Suprapubic skin (tissue), 4 donors: ENCODE measurements at regions not wholly inside any gene's neighbourhood (a gene's known extent, or its start where the extent isn't known, plus 50 kb on each side); places are given as distances from the start of the nearest gene placed in this dataset.

Source experiments
- DNase-seq, 2 donors: peaks; one replicate each; pipeline ENCODE4 v3.0.0-alpha.2; 2019; ENCODE audit warnings: low spot score in 2 of 2
- H3K27ac ChIP-seq: fragments of 200-600 bp; sonication (generic); one replicate; pipeline ENCODE4 v1.5.1; 2019
- H3K27me3 ChIP-seq: fragments of 200-600 bp; sonication (generic); one replicate; pipeline ENCODE4 v1.5.1; 2019
- H3K36me3 ChIP-seq: fragments of 200-600 bp; sonication (generic); one replicate; pipeline ENCODE4 v1.5.1; 2019
- H3K4me1 ChIP-seq: fragments of 200-600 bp; sonication (generic); one replicate; pipeline ENCODE4 v1.5.1; 2019
- H3K4me3 ChIP-seq: fragments of 200-600 bp; sonication (generic); one replicate; pipeline ENCODE4 v1.5.1; 2019; ENCODE audit warnings: mild to moderate bottlenecking
- H3K9me3 ChIP-seq: fragments of 200-600 bp; sonication (generic); one replicate; pipeline ENCODE4 v1.5.1; 2019
- CTCF ChIP-seq, 2 donors: fragments of 200-600 bp in 1 of 2; fragments of 450-650 bp in 1 of 2; sonication (generic) in 1 of 2; IDR thresholded peaks; one replicate each; pipeline ENCODE4 v1.5.1; 2016 to 2019; ENCODE audit warnings: antibody characterized with exemption in 2 of 2, mild to moderate bottlenecking in 1 of 2, moderate library complexity in 1 of 2
- EP300 ChIP-seq: sonication (generic); formaldehyde crosslinking; IDR thresholded peaks from one replicate; pipeline ENCODE4 v1.6.1; 2017; ENCODE audit warnings: antibody characterized with exemption
- POLR2A ChIP-seq, 2 donors: fragments of 450-650 bp; IDR thresholded peaks; one replicate each; pipeline ENCODE4 v1.6.1; 2017; ENCODE audit warnings: antibody characterized with exemption in 2 of 2, mild to moderate bottlenecking in 2 of 2, moderate library complexity in 2 of 2
- POLR2AphosphoS5 ChIP-seq, 3 donors: sonication (generic); formaldehyde crosslinking; IDR thresholded peaks; one replicate each; pipeline ENCODE4 v1.6.1; 2017; ENCODE audit warnings: antibody characterized with exemption in 3 of 3
- WGBS: methylation state at CpG from one replicate; pipeline ENCODE4 v1.1.5; 2018; 5-methylcytosine and 5-hydroxymethylcytosine counted together

GRCh38 chr5:155276231-155276630, 262.7 kb downstream of the KIF4B start:
- H3K4me1 ChIP-seq: peaks cover 6% of the 10 kb centered on the region
- H3K9me3 ChIP-seq: no peaks in the 10 kb centered on the region
- no peaks in the 10 kb centered on the region for H3K27me3 ChIP-seq
- no peak overlapping the region for H3K4me3 ChIP-seq
- TF ChIP-seq EP300: no peak
- no peak for TF ChIP-seq POLR2A (IDR thresholded peaks at IDR 0.05)
- TF ChIP-seq CTCF (IDR thresholded peaks at IDR 0.05): no peak
- TF ChIP-seq POLR2AphosphoS5 (IDR thresholded peaks at IDR 0.05): no peak
- DNase-seq: no peak
- no peak overlapping the region for H3K27ac ChIP-seq
- no peaks in the 10 kb centered on the region for H3K36me3 ChIP-seq
- WGBS: 73% methylated on average over 3 of the region's 3 CpGs

- Histone ChIP-seq H3K36me3 (no peaks in the 10 kb centered on the region), H3K4me3 (no peak overlapping the region), H3K27ac (peak overlapping the region; percentile 50), H3K9me3 (no peaks in the 10 kb centered on the region), H3K27me3 (no peaks in the 10 kb centered on the region), H3K4me1 (peaks cover 6% of the 10 kb centered on the region)
- TF ChIP-seq POLR2AphosphoS5 (IDR thresholded peaks at IDR 0.05) (peak in 1 of 3 donors; percentile 75), POLR2A (IDR thresholded peaks at IDR 0.05) (no peak)
- 36% methylated on average over 4 of the region's 4 CpGs for WGBS
- DNase-seq: no peak
These were observed 265.0 kb downstream of the KIF4B start for GRCh38 chr5:155278532-155278931.

- 48% methylated on average over 6 of the region's 6 CpGs for WGBS
- no peaks in the 10 kb centered on the region for H3K36me3 ChIP-seq
- TF ChIP-seq POLR2A (IDR thresholded peaks at IDR 0.05) (no peak), EP300 (no peak)
- no peak for DNase-seq
- no peak overlapping the region for H3K4me3 ChIP-seq
- H3K27ac ChIP-seq: no peak overlapping the region
- H3K9me3 ChIP-seq: no peaks in the 10 kb centered on the region
- peaks cover 6% of the 10 kb centered on the region for H3K4me1 ChIP-seq
- no peaks in the 10 kb centered on the region for H3K27me3 ChIP-seq
These were observed 269.1 kb downstream of the KIF4B start for GRCh38 chr5:155282503-155283107.

GRCh38 chr5:155285706-155286105, 272.2 kb downstream of the KIF4B start:
- no peaks in the 10 kb centered on the region for H3K27me3 ChIP-seq

GRCh38 chr5:155290937-155291336, 277.4 kb downstream of the KIF4B start:
- Histone ChIP-seq H3K4me3 (no peak overlapping the region), H3K27ac (no peak overlapping the region), H3K9me3 (no peaks in the 10 kb centered on the region), H3K36me3 (no peaks in the 10 kb centered on the region), H3K27me3 (no peaks in the 10 kb centered on the region), H3K4me1 (no peaks in the 10 kb centered on the region)
- WGBS: 38% methylated on average over 1 of the region's 1 CpG
- no peak for DNase-seq
- TF ChIP-seq EP300 (no peak), POLR2AphosphoS5 (IDR thresholded peaks at IDR 0.05) (no peak), POLR2A (IDR thresholded peaks at IDR 0.05) (no peak)

More at GRCh38 chr5:155285706-155286105, 272.2 kb downstream of the KIF4B start:
- H3K36me3 ChIP-seq: no peaks in the 10 kb centered on the region
- H3K27ac ChIP-seq: no peak overlapping the region
- H3K4me1 ChIP-seq: no peaks in the 10 kb centered on the region
- H3K9me3 ChIP-seq: no peaks in the 10 kb centered on the region
- no peak overlapping the region for H3K4me3 ChIP-seq
- 40% methylated on average over 1 of the region's 1 CpG for WGBS
- TF ChIP-seq POLR2A (IDR thresholded peaks at IDR 0.05): no peak
- no peak for TF ChIP-seq EP300
- TF ChIP-seq CTCF (IDR thresholded peaks at IDR 0.05): no peak
- TF ChIP-seq POLR2AphosphoS5 (IDR thresholded peaks at IDR 0.05): no peak
- no peak for DNase-seq

GRCh38 chr5:155293605-155294178, 280.1 kb downstream of the KIF4B start:
- no peak overlapping the region for H3K4me3 ChIP-seq
- H3K36me3 ChIP-seq: no peaks in the 10 kb centered on the region
- H3K9me3 ChIP-seq: no peaks in the 10 kb centered on the region
- 63% methylated on average over 4 of the region's 4 CpGs for WGBS
- DNase-seq: no peak
- H3K4me1 ChIP-seq: no peaks in the 10 kb centered on the region
- H3K27ac ChIP-seq: no peak overlapping the region
- TF ChIP-seq POLR2A (IDR thresholded peaks at IDR 0.05) (no peak), CTCF (IDR thresholded peaks at IDR 0.05) (no peak), EP300 (no peak), POLR2AphosphoS5 (IDR thresholded peaks at IDR 0.05) (no peak)
- H3K27me3 ChIP-seq: no peaks in the 10 kb centered on the region
